Glomerular endothelial cell (primary cell): ENCODE measurements at regions not wholly inside any gene's neighbourhood (a gene's known extent, or its start where the extent isn't known, plus 50 kb on each side); places are given as distances from the start of the nearest gene placed in this dataset.
"Not testable (repeated sequence)": the region's sequence is repeated elsewhere in the genome, so short reads cannot be mapped to it uniquely, and the experiment has no call there.

ENCODE experiments used
- DNase-seq: peaks from one replicate; pipeline ENCODE4 v3.0.0-alpha.2; 2011; ENCODE audit warnings: low read depth, low spot score; ENCODE audit errors: extremely low read depth

DNA sequence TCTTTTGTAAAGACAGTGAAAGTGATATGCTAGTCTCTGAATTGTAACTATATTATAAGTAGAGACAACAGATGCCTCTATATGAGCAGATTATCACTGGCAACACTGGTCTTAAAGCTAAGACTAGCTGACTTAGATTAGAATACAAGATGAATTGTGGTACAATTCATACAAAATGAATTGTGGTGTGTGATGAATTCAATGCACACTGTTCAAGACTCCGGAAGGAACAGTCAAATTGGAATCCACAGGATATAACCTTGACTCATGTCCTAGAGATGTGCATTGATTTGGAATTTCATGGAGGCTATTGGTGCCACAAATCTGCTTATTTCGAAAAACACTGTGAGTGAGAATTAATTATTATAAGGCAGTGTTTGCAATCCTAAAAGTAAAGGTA, 701.8 kb downstream of the PCDH7 start:
- no peak for DNase-seq

DNA sequence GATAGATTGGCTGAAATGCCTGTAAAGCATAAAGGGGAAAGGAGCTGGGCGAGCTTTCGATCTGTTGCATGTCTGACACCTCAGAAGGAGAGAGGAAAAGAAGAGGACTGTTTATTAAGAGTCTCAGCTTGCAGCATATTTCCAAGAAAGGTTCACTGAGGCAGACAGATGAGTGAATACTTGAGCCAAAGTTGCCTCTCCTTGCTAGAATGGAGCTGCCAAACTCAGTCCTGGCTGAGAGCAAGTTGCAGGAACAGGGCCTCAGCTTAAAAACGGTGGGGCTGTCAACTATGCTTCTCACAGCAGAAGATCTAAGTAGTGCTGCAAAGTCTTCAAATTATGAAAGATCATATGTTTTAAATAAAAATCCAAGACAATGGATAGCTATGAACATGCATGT, 707.5 kb downstream of the PCDH7 start:
- no peak for DNase-seq

DNA sequence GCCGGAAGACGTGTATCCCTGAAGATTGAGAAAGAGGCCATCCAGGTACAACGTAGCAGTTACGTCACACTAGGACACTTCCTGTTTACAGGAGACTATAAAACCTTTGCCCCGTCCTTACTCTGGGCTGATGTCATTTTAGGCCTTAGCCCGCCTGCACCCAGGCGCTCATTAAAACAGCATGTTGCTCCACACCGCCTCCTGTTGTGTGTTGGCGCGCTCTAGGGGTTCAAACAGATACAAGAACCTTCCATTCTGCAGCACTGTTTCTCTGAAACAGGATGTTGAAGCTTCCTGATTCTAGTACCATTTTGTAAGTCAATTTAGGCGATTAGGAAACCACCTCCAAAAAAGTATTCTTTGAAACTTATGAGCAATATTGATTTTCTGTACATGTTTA, 722.1 kb downstream of the PCDH7 start:
- DNase-seq = no peak

GRCh38 chr4:31445526-31445925, 725.4 kb downstream of the PCDH7 start:
- no peak for DNase-seq

DNA sequence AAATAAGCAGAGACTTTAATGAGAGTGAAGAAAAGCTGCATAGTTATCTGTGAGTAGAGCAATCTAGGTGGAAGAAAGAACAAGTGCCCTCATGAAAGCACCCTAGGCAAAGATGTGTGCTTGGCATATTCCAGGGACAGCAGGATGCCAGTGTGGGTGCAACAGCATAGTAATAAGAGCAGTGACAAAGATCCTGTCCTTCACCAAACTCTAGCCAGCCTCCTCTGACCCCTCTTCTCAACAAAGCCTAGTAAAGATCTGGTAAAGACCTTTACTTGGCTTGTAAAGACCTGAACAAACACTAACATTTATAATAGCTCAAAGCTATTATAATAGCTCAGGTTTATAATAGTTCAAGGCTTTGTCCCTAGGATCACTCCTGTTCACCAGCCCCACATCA, 735.4 kb downstream of the PCDH7 start:
- no peak for DNase-seq

GRCh38 chr4:31458813-31459212, 738.6 kb downstream of the PCDH7 start:
- DNase-seq = no peak

- no peak for DNase-seq
Measured at GRCh38 chr4:31461421-31461820, 741.3 kb downstream of the PCDH7 start.

DNA sequence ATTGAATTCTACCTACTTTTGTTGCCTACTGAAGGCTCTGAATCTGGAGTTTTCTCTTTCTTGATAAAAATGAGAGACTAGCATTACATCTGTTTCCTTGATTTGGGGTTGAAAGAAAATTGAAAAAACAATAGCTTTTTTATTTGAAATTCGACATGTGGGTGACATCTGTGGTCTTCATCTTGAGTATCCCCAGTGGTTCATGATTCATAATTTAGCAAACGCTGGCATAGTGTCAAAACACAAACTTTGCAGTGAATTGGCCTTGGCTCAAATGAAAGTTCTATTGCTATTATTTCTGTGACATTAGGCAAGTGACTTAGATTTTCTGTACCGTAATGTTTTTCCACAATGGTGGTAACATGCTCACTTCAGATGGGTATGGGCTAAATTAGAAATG, 747.6 kb downstream of the PCDH7 start:
- DNase-seq = no peak

DNA sequence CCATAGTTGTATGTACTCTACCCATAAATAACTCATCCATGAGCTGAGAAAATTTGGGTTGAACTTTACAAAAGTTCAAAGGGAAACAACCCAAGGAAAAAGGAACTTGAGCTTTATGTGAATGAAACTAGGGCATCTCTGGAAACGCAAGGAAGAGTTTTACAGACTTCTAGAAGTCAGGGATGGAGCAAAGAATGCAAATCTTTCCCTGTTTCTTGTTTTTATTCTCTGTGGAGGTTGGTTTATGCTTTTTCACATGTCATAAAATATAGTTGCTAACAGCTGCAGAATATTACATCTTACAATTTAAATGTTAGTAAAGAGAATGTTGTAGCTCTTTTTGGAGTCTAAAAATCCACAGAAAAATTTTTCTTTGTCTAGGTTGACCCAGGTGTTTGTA, 754.1 kb downstream of the PCDH7 start:
- DNase-seq = no peak

DNA sequence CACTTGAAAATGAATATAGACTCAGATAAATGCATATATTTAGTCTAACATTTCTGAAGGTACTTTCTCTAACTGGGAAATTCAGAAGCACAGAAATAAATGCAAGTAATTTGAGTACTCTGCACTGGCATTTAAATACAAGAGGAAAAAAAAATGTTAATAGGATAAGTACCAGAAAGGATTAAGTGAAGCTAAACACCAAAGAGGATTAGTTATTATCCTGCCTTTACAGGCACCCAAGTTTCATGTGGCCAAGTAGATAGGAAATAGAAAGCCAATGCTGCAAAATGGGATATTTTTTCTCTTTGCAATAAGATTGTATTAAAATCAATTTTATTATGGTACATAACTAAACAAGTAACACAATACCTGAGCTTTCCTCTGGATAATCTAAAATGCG, 762.5 kb downstream of the PCDH7 start:
- no peak for DNase-seq

- DNase-seq = not testable (repeated sequence)
Measured at GRCh38 chr4:31499216-31499615, 779.0 kb downstream of the PCDH7 start.

DNA sequence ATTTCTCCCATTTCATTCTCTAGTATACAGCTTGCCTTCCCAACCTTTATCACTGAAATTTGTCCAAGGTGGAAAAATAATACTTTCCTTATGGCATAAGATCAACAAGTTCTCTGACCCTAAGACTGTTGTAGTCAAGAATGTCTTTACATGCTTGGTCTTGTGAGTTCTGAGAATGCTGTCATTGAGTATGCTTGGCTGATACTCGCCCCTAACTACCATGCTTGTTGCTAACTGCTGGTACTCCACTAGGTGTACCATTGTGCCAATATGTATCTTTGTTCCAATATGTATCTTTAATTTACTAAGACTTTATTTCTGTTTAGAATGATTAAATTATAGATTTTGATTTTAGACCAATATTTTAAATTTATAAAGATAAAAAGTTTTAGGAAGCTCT, 796.4 kb downstream of the PCDH7 start:
- no peak for DNase-seq

DNA sequence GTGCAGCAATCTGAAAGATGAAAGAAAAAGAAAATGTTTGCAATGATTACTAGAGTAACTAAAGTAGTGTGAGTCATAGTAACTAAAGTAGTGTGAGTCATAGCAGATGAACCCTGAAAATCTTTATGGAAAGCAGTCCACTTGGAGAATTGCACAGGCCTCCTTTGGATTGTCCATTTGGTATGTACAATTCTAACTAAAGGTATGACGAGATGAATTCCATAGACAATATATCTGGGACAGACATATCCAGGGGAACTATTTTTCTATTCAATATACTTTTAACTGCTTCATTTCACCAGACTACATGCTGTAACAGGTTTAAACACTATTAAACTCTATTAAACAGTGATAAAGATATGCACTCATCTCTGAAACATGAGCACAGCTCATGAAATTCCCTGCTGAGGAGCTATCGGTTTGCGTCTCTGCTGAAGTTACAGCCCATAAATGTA, 798.7 kb downstream of the PCDH7 start:
- DNase-seq = no peak

DNA sequence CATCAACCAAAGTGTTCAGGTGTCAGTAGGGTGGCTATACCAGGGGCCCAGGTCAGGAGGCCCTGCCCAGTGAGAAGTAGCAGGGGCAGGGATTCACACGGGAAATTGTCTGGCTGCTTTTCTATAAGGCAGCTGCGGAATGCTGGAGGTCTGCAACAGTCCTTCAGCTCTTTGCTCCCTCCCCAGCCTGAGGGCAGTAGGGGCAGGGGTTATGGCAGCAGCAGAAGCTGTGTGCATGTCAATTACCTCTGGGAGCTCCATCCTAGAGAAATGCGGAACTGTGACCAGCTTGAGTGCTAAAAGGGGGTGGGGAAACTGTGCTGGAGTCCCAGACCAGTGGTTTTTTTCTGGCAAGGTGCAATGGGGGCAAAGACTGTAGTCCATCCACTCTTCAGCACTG, 810.4 kb downstream of the PCDH7 start:
- DNase-seq = no peak

DNA sequence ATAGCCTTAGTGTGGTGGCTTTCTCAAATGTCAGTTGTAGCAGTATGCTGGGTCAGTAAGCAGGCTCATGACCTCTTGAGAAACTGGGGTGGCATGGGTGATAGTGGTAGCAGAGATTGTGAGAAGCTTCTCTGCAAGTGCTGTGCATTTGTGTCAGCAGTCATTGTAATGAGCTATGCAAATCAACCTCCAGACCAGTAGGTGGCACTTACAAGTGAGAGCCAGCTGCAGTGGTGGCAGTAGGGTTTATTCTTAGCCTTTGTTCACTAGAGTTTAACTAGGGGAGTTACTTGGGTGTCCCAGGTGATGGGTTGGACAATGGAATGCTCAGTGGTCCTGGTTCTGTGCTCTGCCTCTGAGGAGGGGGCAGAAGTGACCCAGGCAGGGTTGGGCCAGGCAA, 818.7 kb downstream of the PCDH7 start:
- DNase-seq = no peak

DNA sequence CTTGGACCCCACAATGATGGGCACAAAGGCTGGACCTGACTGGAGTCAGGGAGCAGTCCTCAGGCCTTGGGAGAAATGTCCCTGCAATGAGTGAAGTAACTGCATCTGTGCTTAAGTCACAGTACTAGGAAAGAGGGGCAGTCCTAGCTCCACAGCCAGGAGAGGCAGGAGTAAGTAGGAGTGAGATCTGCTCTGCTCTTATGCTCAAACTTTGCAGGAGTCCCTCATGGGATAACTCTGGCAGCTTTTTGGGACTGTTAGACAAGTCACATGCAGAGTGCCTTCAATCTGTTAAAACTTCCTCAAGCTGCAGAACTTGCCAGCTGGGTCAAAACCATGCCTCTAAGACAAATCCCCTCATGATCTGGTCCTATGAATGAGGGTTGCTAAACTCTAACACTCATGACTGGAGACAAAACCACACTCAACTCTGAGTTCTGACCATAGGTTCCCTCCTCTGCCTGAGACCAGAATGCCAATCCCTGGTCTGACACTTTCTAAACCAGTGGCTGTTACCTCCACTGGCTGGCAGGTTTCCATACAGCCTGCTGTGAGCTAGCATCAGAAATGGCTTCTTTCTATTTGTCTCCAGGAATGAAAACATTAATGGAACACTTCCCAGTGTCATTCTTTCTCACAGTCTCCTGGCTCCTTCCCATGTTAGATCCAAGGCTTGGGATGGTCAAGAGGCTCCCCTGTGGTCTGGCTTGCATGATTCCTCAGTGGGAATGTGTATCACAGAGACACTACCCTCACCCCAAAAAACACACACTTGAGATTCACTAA, 819.3 kb downstream of the PCDH7 start:
- no peak for DNase-seq

GRCh38 chr4:31545330-31545729, 825.2 kb downstream of the PCDH7 start:
- no peak for DNase-seq

DNA sequence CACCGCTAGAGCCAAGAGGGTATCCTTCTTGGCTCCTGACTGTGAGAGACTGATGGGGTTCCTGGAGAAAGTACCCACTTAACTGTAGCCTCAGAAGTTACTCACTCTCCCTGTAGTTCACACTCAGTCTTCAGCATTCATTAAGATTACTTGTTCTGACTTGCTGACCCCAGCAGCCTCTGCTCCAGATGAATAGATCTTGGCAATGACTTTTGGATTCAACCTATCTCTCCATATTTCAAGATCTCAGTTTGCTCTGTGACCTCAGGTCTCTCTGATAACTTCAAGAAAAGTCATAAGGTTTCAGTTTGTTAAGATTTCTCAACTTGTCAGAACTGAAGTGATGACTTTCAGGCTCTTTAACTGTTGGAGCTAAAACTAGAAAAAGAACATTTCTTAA, 825.6 kb downstream of the PCDH7 start:
- DNase-seq = no peak

GRCh38 chr4:31548021-31548420, 827.9 kb downstream of the PCDH7 start:
- DNase-seq = no peak

DNA sequence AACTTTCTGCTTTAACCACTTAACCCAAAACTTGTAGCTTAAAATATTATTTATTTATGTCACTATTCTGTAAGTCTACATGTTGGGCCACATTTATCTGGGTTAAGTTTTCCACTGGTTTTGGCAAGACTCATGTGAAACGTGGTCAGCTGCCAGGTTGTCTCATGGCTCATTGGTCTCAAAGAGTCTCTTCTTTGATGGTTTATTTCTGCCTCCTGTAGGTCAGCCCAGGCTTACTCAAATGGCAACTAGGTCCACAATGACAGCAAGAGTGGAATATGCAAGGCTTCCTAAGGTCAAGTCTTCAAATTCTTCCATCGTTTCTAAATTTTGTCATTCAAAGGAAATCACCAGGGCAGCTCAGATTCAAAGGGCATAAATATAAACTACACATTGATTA, 828.7 kb downstream of the PCDH7 start:
- DNase-seq = no peak

DNA sequence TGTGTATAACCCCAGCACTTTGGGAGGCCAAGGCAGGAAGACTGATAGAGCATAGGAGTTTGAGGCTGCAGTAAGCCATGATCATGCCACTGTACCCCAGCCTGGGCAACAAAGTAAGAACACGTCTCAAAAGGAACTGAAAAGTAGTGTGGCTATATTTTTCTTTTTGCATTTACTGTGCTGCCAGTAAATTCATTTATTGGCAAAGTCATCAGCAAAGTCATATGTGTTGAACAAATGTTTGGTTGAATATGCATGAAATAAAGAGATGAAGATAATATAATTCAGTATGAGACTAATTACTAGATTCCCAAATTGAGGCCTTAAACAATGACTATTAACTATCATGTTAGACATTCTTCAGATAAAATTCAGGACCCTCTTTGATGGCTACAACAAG, 829.1 kb downstream of the PCDH7 start:
- no peak for DNase-seq

GRCh38 chr4:31557437-31557836, 837.3 kb downstream of the PCDH7 start:
- no peak for DNase-seq

GRCh38 chr4:31573554-31573953, 853.4 kb downstream of the PCDH7 start:
- DNase-seq = no peak
